ENCODE measurements at regions not wholly inside any gene's neighbourhood (a gene's known extent, or its start where the extent isn't known, plus 50 kb on each side); places are given as distances from the start of the nearest gene placed in this dataset.

DNA sequence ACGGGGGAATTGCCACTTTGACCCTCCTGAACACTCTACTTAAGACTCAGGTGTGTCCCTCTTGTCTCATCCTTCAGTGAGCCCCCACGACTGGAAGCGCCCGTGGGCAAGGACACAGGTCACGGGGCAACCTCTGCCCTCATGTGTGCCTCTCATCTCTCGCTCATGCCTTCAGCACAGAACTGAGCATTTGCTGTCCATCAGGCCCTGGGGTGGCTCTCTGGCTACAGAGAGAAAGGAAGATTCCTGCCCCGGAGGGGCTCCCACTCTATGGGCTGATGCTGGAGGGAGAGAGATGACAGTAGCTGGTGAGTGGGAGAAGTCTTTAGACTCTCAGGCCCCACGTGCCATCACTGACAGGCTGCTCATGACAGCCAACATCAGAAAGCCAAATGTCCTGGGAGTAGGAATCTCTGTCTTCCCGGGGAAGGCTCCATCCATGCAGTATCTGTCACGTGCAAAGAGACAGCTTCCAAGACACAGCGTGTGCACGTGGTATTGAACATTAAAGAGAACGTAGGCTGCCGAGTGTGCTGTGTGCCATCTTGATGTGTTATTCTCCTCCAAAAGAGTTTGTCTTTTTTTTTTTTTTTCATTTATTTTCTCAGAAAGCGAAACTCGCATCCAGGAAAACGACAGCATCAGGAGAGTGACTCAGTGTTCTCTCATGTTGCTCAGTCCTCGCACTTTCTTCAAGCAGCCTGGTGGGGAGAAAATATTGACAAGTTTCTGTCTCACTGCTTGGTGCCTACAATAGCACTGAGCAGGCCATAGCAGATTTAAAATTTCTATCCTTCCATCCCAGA is 190.5 kb downstream of the GAS1 start:
- TF ChIP-seq, protein P1, sequence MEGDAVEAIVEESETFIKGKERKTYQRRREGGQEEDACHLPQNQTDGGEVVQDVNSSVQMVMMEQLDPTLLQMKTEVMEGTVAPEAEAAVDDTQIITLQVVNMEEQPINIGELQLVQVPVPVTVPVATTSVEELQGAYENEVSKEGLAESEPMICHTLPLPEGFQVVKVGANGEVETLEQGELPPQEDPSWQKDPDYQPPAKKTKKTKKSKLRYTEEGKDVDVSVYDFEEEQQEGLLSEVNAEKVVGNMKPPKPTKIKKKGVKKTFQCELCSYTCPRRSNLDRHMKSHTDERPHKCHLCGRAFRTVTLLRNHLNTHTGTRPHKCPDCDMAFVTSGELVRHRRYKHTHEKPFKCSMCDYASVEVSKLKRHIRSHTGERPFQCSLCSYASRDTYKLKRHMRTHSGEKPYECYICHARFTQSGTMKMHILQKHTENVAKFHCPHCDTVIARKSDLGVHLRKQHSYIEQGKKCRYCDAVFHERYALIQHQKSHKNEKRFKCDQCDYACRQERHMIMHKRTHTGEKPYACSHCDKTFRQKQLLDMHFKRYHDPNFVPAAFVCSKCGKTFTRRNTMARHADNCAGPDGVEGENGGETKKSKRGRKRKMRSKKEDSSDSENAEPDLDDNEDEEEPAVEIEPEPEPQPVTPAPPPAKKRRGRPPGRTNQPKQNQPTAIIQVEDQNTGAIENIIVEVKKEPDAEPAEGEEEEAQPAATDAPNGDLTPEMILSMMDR (IDR thresholded peaks at IDR 0.05): no peak
- WGBS, 2 donors: 79 to 83% methylated on average over 18 of the region's 18 CpGs
- Histone ChIP-seq H3K27me3 (peaks cover 0 to 18% (median 3%) of the 10 kb centered on the region in 7 donors), H3K27ac (no peak overlapping the region), H3K9me3 (no peaks in the 10 kb centered on the region), H3K4me1 (no peaks in the 10 kb centered on the region), H3K36me3 (no peaks in the 10 kb centered on the region), H3K4me3 (no peak overlapping the region)
- intact Hi-C loops (cut with DNase I): loop anchor here in 1 of 10 donors (10.0 kb wide), 1 partner anchor 568 kb away; no protein-coding TSS in a partner anchor
- DNase-seq: no peak
- no peak for ATAC-seq

DNA sequence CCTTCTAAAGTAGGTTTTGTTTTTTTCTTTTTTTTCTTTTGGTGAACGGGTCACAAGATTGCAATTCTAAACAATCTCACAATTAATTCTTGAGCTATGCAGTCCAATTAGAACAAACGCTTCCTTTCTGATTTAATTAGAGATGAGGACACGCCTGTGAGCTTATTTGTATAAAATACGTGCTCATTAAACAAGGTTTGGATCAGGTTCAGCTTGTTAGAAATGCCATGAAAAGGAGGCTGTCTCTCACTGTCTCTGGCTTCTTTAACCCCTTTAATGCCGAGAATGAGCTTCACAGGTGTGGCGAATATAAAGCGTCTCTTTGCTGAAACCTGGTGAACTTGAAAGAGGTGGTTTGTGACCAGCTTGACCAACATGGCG is 191.8 kb downstream of the GAS1 start:
- TF ChIP-seq, protein P1 (IDR thresholded peaks at IDR 0.05): no peak
- Histone ChIP-seq H3K4me1 (peaks cover 0 to 4% (median 0%) of the 10 kb centered on the region in 9 donors), H3K27me3 (peaks cover 0 to 18% (median 3%) of the 10 kb centered on the region in 7 donors), H3K27ac (no peak overlapping the region), H3K9me3 (no peaks in the 10 kb centered on the region), H3K4me3 (no peak overlapping the region), H3K36me3 (no peaks in the 10 kb centered on the region)
- 84 to 89% methylated on average over 8 of the region's 8 CpGs for WGBS, 2 donors
- ATAC-seq (no peak), DNase-seq (no peak)
- intact Hi-C loops (cut with DNase I): loop anchor here in 1 of 10 donors (10.0 kb wide), 1 partner anchor 569 kb away; no protein-coding TSS in a partner anchor

DNA sequence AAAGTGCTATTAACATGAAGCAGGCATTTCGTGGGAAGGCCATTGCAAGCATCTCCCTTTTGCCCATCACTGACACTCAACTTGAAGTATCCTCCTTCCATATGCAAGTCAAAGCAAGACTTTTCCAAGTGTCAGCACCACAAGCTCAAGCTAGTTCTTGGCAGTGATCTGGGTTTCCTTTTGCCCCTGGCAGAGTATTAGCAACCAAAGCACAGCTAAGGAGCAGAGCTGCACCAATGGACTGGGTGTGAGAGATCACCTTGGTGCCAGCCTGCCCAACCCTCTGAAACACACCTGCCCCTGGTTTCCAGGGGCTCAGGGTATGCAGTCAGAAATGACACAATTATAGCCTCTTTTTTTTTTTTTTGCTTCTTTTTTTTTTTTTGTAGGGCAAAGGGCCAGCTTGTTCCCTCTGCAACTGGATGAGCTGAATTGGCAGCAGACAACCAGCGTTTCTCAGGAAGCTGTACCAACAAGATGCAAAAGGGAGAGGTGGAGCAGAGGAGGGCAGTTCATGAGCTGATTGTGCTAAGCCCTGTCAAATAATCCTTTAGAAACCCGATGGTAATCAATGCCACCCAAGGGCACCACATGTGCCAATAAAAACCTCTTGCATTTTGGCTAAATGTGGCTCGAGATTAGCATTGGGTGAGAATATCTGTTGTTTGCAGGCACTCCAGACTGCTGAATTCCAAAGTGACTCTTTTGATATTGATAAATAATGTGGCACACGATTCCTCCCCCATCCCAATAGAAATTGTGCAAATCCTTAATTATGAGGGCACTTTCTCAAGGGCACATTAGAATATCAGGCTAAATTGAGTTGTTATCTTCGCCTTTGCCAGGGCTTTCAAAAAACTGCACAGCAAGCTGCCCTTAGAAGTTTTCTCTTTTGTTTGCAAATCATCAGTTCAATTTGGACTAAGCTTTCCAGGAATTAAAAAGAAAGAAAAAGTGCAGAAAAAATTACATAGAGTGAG is 192.4 kb downstream of the GAS1 start:
- no peak for ATAC-seq
- Histone ChIP-seq H3K4me1 (peaks cover 0 to 10% (median 0%) of the 10 kb centered on the region in 9 donors), H3K36me3 (no peaks in the 10 kb centered on the region), H3K27ac (no peak overlapping the region), H3K4me3 (no peak overlapping the region), H3K9me3 (no peaks in the 10 kb centered on the region), H3K27me3 (peaks cover 0 to 18% (median 3%) of the 10 kb centered on the region in 7 donors)
- intact Hi-C loops (cut with DNase I): loop anchor here in 1 of 10 donors (10.0 kb wide), 1 partner anchor 570 kb away; no protein-coding TSS in a partner anchor
- no peak for DNase-seq
- TF ChIP-seq, protein P1 (IDR thresholded peaks at IDR 0.05): no peak
- WGBS, 2 donors: 62 to 70% methylated on average over 6 of the region's 6 CpGs

DNA sequence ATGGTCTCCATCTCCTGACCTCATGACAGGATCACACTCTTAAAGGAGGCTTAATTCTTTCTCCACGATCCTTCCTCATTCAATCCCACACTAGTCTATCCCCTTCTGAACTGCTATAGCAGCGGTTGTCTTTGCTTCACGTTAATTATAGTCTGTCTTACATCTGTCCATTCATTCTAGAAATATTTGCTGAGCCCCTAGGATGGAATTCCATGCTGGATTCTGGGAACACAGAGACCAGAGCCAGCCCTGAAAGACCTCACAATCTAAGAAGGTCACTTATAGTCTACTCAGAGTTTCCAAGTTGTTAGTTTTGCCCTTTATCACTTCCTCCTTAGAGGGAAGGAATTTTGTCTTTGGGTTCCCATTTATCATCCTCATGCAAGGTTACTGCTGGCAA is 193.5 kb downstream of the GAS1 start:
- H3K27me3 ChIP-seq: peaks cover 0 to 18% (median 3%) of the 10 kb centered on the region in 7 donors
- H3K27ac ChIP-seq: no peak overlapping the region
- intact Hi-C loops (cut with DNase I): loop anchor here in 1 of 10 donors (10.0 kb wide), 1 partner anchor 571 kb away; no protein-coding TSS in a partner anchor
- H3K4me1 ChIP-seq: peaks cover 0 to 12% (median 2%) of the 10 kb centered on the region in 9 donors
- TF ChIP-seq, protein P1 (IDR thresholded peaks at IDR 0.05): no peak
- no peak overlapping the region for H3K4me3 ChIP-seq
- WGBS, 2 donors: 66 to 67% methylated on average over 3 of the region's 3 CpGs
- H3K36me3 ChIP-seq: no peaks in the 10 kb centered on the region
- no peak for DNase-seq
- H3K9me3 ChIP-seq: no peaks in the 10 kb centered on the region
- no peak for ATAC-seq

Data from heart right ventricle (tissue), 16 donors.